H9 (cell line): ENCODE measurements at regions not wholly inside any gene's neighbourhood (a gene's known extent, or its start where the extent isn't known, plus 50 kb on each side); places are given as distances from the start of the nearest gene placed in this dataset.

Experiments used
- DNase-seq: peaks from one replicate; pipeline ENCODE4 v3.0.0-alpha.2; 2017
- H2AFZ ChIP-seq: one replicate; pipeline ENCODE4 v1.6.1; 2013; ENCODE audit warnings: mild to moderate bottlenecking, low read length, control low read depth, moderate library complexity
- H2AK5ac ChIP-seq: 2 replicates; pipeline ENCODE4 v1.6.1; 2013; ENCODE audit warnings: low read length, control low read depth, mixed read lengths; ENCODE audit not compliant: insufficient read length
- H2BK120ac ChIP-seq: one replicate; pipeline ENCODE4 v1.6.1; 2013; ENCODE audit warnings: low read depth, mild to moderate bottlenecking, low read length, control low read depth, inconsistent platforms; ENCODE audit not compliant: poor library complexity, severe bottlenecking
- H2BK12ac ChIP-seq: 2 replicates; pipeline ENCODE4 v1.6.1; 2013; ENCODE audit warnings: low read length, control low read depth, mixed read lengths, low read depth; ENCODE audit not compliant: insufficient read length
- H2BK15ac ChIP-seq: 2 replicates; pipeline ENCODE4 v1.6.1; 2013; ENCODE audit warnings: low read depth, low read length, control low read depth
- H2BK20ac ChIP-seq: one replicate; pipeline ENCODE4 v1.6.1; 2013; ENCODE audit warnings: low read depth, mild to moderate bottlenecking, low read length, control low read depth, inconsistent platforms; ENCODE audit not compliant: poor library complexity, severe bottlenecking
- H2BK5ac ChIP-seq: 2 replicates; pipeline ENCODE4 v1.6.1; 2013; ENCODE audit warnings: low read length, control low read depth, mixed read lengths; ENCODE audit not compliant: insufficient read length
- H3K14ac ChIP-seq: 2 replicates; pipeline ENCODE4 v1.6.1; 2013; ENCODE audit warnings: low read length, control low read depth; ENCODE audit not compliant: insufficient read depth
- H3K18ac ChIP-seq: 2 replicates; pipeline ENCODE4 v1.6.1; 2013; ENCODE audit warnings: low read depth, mild to moderate bottlenecking, mixed read lengths, low read length, control low read depth; ENCODE audit not compliant: insufficient read length
- H3K23ac ChIP-seq: 2 replicates; pipeline ENCODE4 v1.6.1; 2013; ENCODE audit warnings: low read length, control low read depth, mixed read lengths, low read depth; ENCODE audit not compliant: insufficient read length
- H3K23me2 ChIP-seq: 2 replicates; pipeline ENCODE4 v1.6.1; 2013; ENCODE audit warnings: low read depth, mild to moderate bottlenecking, mixed read lengths, low read length, control low read depth; ENCODE audit not compliant: insufficient read length, poor library complexity, severe bottlenecking
- H3K27ac ChIP-seq: 2 replicates; pipeline ENCODE4 v1.5.1; 2013; ENCODE audit warnings: low read length, control low read depth, mixed read lengths, low read depth; ENCODE audit not compliant: insufficient read length
- H3K27me3 ChIP-seq: 2 replicates; pipeline ENCODE4 v1.6.1; 2013; ENCODE audit warnings: low read length, control low read depth, inconsistent platforms; ENCODE audit not compliant: insufficient read depth
- H3K4ac ChIP-seq: 2 replicates; pipeline ENCODE4 v1.6.1; 2013; ENCODE audit warnings: low read depth, mild to moderate bottlenecking, control low read depth, inconsistent platforms, low read length, moderate library complexity
- H3K4me1 ChIP-seq: 2 replicates; pipeline ENCODE4 v1.6.1; 2013; ENCODE audit warnings: low read length, control low read depth, inconsistent platforms; ENCODE audit not compliant: insufficient read depth
- H3K4me2 ChIP-seq: 2 replicates; pipeline ENCODE4 v1.6.1; 2013; ENCODE audit warnings: low read length, control low read depth, mixed read lengths; ENCODE audit not compliant: insufficient read length, insufficient read depth
- H3K56ac ChIP-seq: 2 replicates; pipeline ENCODE4 v1.6.1; 2013; ENCODE audit warnings: low read depth, mild to moderate bottlenecking, mixed read lengths, low read length, control low read depth; ENCODE audit not compliant: insufficient read length
- H3K79me1 ChIP-seq: 2 replicates; pipeline ENCODE4 v1.6.1; 2013; ENCODE audit warnings: low read depth, mild to moderate bottlenecking, moderate library complexity, low read length, control low read depth, inconsistent platforms; ENCODE audit not compliant: insufficient read depth, poor library complexity, severe bottlenecking
- H3K79me2 ChIP-seq: 2 replicates; pipeline ENCODE4 v1.6.1; 2013; ENCODE audit warnings: low read length, control low read depth, inconsistent platforms; ENCODE audit not compliant: insufficient read depth
- H3K9ac ChIP-seq: 2 replicates; pipeline ENCODE4 v1.6.1; 2013; ENCODE audit warnings: low read length, control low read depth, mixed read lengths; ENCODE audit not compliant: insufficient read length; ENCODE audit errors: extremely low read depth
- H3K9me3 ChIP-seq: one replicate; pipeline ENCODE4 v1.6.1; 2013; ENCODE audit warnings: low read depth, low read length, inconsistent platforms; ENCODE audit not compliant: control insufficient read depth
- H3T11ph ChIP-seq: one replicate; pipeline ENCODE4 v1.6.1; 2013; ENCODE audit warnings: mild to moderate bottlenecking, low read length, control low read depth, inconsistent platforms
- H4K20me1 ChIP-seq: one replicate; pipeline ENCODE4 v1.6.1; 2013; ENCODE audit not compliant: control insufficient read depth, insufficient read length, insufficient read depth
- H4K5ac ChIP-seq: 2 replicates; pipeline ENCODE4 v1.6.1; 2013; ENCODE audit warnings: low read depth, mild to moderate bottlenecking, mixed read lengths, low read length, control low read depth; ENCODE audit not compliant: insufficient read length
- H4K8ac ChIP-seq: replicated peaks from 2 replicates; pipeline ENCODE4 v1.6.1; 2013; ENCODE audit warnings: low read length, control low read depth, mixed read lengths, low read depth; ENCODE audit not compliant: insufficient read length
- H4K91ac ChIP-seq: 2 replicates; pipeline ENCODE4 v1.6.1; 2013; ENCODE audit warnings: low read depth, mild to moderate bottlenecking, moderate library complexity, mixed read lengths, low read length, control low read depth; ENCODE audit not compliant: insufficient read length
- H3K27ac Mint-ChIP-seq, 3 experiments: 2 replicates in 2 of 3; 3 replicates in 1 of 3; pipeline ENCODE4 v1.8.0; 2020 to 2021; ENCODE audit warnings: mixed read lengths in 3 of 3, mild to moderate bottlenecking in 1 of 3, moderate library complexity in 1 of 3
- H3K27me3 Mint-ChIP-seq: 2 replicates; pipeline ENCODE4 v1.8.0; 2021; ENCODE audit warnings: low read depth, mild to moderate bottlenecking, moderate library complexity, mixed read lengths
- H3K36me3 Mint-ChIP-seq, 3 experiments: 2 replicates in 2 of 3; 3 replicates in 1 of 3; pipeline ENCODE4 v1.8.0; 2020 to 2021; ENCODE audit warnings: low read depth in 3 of 3, mixed read lengths in 3 of 3; ENCODE audit not compliant: insufficient read depth in 1 of 3
- H3K4me1 Mint-ChIP-seq, 2 experiments: 2 replicates each; pipeline ENCODE4 v1.8.0; 2020; ENCODE audit warnings: mixed read lengths in 2 of 2
- H3K4me3 Mint-ChIP-seq, 2 experiments: 2 replicates in 1 of 2; 3 replicates in 1 of 2; pipeline ENCODE4 v1.8.0; 2020 to 2021; ENCODE audit warnings: mild to moderate bottlenecking in 2 of 2, mixed read lengths in 2 of 2, moderate library complexity in 1 of 2
- H3K9me3 Mint-ChIP-seq, 2 experiments: 2 replicates in 1 of 2; 3 replicates in 1 of 2; pipeline ENCODE4 v1.8.0; 2020; ENCODE audit warnings: mild to moderate bottlenecking in 2 of 2, mixed read lengths in 2 of 2, moderate library complexity in 1 of 2
- WGBS: extraction: QIAGEN DNeasy Blood & Tissue Kit; methylation state at CpG from one replicate; pipeline ENCODE4 v1.1.7; 2013; ENCODE audit warnings: missing lambda C conversion rate, low lambda C conversion rate, mixed read lengths; ENCODE audit not compliant: insufficient read length; ENCODE audit errors: extremely low coverage; 5-methylcytosine and 5-hydroxymethylcytosine counted together
- TF ChIP-seq, protein P1 (sequence below): fragments of 200-600 bp; sonication (generic); conservative IDR thresholded peaks from 3 replicates; pipeline ENCODE4 v1.8.0; 2021; ENCODE audit warnings: antibody characterized with exemption, mild to moderate bottlenecking

DNA sequence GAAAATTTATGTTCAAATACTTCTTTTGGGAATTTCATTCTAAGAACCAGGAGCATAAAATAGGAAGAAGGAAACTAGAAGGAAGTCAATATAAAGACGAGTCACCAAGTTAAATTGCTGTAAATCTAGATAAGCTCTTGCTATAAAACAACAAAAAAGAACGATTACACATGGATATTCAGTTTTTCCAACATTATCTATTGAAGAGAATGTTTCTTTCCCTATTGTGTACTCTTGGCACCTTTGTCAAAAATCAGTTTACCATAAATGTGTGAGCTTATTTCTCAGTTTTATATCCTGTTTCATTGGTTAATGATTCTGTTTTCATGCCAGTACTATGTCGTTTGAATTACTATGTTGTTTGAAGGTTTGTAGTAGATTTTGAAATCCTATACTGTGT is 536.3 kb upstream of the MKI67 start:
- H3K9ac ChIP-seq, result no peak overlapping the region
- no CpG with 5 or more reads among the region's 3 CpGs for whole genome bisulfite sequencing
- H3K27ac ChIP-seq, result no peak overlapping the region
- H3K23me2 ChIP-seq, result no peaks in the 10 kb centered on the region
- H3K27ac Mint-ChIP-seq, result no peak overlapping the region
- H2BK120ac ChIP-seq, result no peak overlapping the region
- no peaks in the 10 kb centered on the region for H3K79me2 ChIP-seq
- H3K9me3 Mint-ChIP-seq, result peaks cover 9 to 10% of the 10 kb centered on the region in 2 experiments
- peaks cover 7 to 11% of the 10 kb centered on the region in 2 experiments for H3K4me1 Mint-ChIP-seq
- H3K23ac ChIP-seq, result no peak overlapping the region
- no peak overlapping the region for H2BK15ac ChIP-seq
- H3K56ac ChIP-seq, result no peak overlapping the region
- no peaks in the 10 kb centered on the region for H3K27me3 Mint-ChIP-seq
- no peak overlapping the region for H3K14ac ChIP-seq
- H3K79me1 ChIP-seq, result no peaks in the 10 kb centered on the region
- no peak overlapping the region for H4K5ac ChIP-seq
- H3K36me3 Mint-ChIP-seq, result peaks cover 0 to 11% (median 0%) of the 10 kb centered on the region in 3 experiments; a peak in 2 of 7 replicates
- H3K9me3 ChIP-seq, result no peaks in the 10 kb centered on the region
- no peak overlapping the region for H3K4me3 Mint-ChIP-seq
- TF ChIP-seq, protein P1, sequence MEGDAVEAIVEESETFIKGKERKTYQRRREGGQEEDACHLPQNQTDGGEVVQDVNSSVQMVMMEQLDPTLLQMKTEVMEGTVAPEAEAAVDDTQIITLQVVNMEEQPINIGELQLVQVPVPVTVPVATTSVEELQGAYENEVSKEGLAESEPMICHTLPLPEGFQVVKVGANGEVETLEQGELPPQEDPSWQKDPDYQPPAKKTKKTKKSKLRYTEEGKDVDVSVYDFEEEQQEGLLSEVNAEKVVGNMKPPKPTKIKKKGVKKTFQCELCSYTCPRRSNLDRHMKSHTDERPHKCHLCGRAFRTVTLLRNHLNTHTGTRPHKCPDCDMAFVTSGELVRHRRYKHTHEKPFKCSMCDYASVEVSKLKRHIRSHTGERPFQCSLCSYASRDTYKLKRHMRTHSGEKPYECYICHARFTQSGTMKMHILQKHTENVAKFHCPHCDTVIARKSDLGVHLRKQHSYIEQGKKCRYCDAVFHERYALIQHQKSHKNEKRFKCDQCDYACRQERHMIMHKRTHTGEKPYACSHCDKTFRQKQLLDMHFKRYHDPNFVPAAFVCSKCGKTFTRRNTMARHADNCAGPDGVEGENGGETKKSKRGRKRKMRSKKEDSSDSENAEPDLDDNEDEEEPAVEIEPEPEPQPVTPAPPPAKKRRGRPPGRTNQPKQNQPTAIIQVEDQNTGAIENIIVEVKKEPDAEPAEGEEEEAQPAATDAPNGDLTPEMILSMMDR, result no peak
- no peak overlapping the region for H2BK5ac ChIP-seq
- no peaks in the 10 kb centered on the region for H3K27me3 ChIP-seq
- H3K4me1 ChIP-seq, result no peaks in the 10 kb centered on the region
- no peak overlapping the region for H3K18ac ChIP-seq
- H4K91ac ChIP-seq, result no peak overlapping the region
- H2BK20ac ChIP-seq, result no peak overlapping the region
- no peak overlapping the region for H2AK5ac ChIP-seq
- H2AFZ ChIP-seq, result no peak overlapping the region
- H4K8ac ChIP-seq, result no peak overlapping the region
- no peak overlapping the region for H3K4me2 ChIP-seq
- no peaks in the 10 kb centered on the region for H4K20me1 ChIP-seq
- no peak overlapping the region for H3T11ph ChIP-seq
- no peak overlapping the region for H2BK12ac ChIP-seq
- no peak for DNase-seq
- no peak overlapping the region for H3K4ac ChIP-seq
